NCI-H446 (cell line): ENCODE measurements at regions not wholly inside any gene's neighbourhood (a gene's known extent, or its start where the extent isn't known, plus 50 kb on each side); places are given as distances from the start of the nearest gene placed in this dataset.
"Not testable (repeated sequence)": the region's sequence is repeated elsewhere in the genome, so short reads cannot be mapped to it uniquely, and the experiment has no call there.

Experiments used
- DNase-seq, 2 experiments: peaks; one replicate each; lab custom pipeline; 2025; lab: John Stamatoyannopoulos, UW

DNA sequence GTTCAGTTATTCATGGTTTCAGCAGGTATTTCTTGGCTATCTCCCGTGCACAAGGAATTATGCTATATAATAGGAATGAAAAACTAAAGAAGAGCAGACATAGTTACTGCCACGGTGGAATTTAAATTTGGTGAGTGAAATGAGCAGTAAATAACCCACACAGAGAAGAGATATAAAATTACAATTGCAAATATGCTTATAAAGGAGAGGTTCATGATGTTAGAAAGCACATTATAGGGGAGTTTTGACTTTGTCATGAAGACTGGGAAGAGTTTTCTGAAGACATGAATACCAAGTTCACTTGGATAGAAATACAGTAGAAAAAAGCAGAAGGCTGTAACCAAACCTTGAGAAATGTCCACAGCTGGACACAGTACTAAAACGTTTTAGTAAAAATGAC, 712.0 kb upstream of the AADAT start:
- no peak for DNase-seq

DNA sequence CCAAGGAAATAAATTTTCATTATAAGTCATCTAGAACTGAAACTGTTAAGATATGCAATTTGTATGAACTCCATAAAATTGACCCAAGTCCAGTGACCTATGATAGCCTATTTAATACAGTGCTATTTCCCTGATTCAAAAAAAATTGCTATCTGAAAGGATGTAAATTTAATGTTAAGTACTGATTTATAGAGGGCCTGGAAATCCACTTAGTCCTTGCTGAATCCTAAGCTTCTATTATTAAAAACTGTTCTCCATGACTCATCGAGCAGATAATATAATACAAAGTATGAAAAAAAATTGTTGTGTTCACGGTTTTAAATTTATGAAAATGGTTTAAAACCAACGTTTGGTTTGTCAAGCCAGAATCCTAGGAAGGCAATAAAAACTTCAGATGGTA, 704.8 kb upstream of the AADAT start:
- no peak for DNase-seq

DNA sequence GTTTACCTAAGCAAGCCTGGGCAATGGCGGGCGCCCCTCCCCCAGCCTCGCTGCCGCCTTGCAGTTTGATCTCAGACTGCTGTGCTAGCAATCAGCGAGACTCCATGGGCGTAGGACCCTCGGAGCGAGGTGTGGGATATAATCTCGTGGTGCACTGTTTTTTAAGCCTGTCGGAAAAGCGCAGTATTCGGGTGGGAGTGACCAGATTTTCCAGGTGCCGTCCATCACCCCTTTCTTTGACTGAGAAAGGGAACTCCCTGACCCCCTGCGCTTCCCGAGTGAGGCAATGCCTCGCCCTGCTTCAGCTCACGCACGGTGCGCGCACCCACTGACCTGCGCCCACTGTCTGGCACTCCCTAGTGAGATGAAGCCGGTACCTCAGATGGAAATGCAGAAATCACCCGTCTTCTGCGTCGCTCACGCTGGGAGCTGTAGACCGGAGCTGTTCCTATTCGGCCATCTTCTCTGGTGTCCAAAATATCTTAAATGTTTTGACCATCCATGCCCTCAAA, 698.8 kb upstream of the AADAT start:
- not testable (repeated sequence) for DNase-seq

DNA sequence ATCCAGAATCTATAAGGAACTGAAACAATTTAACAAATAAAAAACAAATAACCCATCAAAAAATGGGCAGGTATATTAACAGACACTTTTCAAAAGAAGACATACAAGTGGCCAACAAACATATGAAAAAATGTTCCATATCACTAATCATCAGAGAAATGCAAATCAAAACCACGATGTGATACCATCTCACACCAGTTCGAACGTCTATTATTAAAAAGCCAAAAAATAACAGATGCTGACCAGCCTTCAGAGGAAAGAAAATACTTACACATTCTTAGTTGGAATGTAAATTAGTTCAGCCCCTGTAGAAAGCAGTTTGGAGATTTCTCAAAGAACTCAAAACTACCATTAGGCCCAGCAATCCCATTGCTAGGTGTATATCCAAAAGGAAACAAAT, 687.9 kb upstream of the AADAT start:
- no peak for DNase-seq

DNA sequence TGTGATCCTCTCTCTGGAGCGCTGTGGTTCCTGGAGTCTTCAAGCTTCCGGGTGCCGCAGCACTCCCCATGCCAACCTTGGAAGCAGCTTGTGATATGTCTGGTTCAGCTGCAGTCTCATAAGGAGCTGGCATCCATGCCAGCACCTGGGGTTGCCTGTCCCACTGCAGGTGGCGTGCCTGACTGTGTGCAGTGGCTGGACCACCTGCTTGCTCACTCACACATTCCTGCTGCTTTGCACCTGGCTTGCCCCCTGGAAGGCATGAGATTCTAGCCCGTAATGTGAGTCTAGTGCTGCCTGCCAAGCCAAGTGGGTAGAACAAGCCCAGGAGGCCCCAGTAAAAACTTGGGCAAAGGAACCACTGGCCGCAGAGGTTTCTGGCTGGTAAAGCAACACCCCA, 687.2 kb upstream of the AADAT start:
- DNase-seq: no peak

DNA sequence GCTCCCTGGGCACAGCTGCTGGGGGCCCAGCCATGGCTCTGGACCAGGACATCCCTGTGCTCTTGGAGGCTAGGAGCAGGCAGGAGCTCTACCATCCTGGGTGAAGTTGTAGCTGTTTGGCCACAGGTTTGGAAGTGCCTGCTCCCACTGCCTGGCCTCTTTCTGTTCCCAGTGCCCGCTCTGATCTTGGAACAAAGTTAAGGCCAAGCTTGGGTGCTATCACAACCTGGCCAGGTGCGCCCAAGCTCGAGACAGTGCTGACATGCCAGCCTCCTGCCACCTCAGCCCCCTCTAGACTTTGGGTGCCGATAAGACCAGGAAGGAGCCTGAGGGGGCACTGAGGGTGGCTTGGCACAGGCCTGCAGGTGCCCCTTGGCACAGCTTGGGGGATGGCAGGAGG, 686.1 kb upstream of the AADAT start:
- DNase-seq: no peak

DNA sequence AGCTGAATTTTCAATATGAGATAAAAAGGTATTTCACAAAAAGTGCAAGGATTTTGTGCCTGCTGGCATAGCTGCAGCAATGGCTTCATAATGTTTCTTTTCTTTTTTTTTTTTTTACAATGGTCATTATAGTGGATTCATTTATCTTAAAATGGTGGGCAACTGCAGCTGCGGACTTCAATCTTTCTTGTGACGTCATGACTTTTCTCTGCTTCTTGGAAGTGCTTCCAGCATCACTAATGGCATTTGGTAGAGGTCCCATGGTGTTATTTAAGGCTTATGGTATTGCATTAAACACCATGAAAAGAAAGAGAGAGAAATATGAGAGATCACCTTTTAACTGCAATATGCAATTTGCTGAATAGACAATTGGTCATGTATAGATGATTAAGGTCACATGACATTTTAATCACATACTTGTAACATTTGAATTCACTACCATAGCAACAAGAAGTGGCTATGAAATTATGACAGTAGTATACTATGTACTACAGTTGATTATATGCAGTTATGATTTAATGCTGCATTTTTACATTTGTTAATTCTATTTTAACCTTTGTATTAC, 684.0 kb upstream of the AADAT start:
- no peak for DNase-seq

DNA sequence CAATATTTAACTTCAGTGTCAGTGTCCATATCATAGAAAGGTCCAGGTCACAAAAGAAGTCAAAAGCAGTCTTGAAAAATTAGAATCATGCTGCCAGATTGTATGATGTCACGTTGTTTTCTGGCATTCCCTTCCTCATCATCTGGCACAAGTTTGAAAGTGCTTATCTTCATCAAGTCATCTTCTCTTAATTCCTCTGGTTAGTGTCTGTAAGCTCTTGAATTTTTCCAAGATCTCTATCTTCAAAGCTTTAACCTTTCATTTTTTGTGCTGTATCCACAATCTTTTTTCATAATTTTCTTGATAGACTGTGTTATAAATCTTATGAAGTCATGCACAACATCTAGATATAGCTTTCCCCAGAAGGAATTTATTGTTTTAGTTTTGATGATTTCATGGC, 682.7 kb upstream of the AADAT start:
- DNase-seq: no peak

DNA sequence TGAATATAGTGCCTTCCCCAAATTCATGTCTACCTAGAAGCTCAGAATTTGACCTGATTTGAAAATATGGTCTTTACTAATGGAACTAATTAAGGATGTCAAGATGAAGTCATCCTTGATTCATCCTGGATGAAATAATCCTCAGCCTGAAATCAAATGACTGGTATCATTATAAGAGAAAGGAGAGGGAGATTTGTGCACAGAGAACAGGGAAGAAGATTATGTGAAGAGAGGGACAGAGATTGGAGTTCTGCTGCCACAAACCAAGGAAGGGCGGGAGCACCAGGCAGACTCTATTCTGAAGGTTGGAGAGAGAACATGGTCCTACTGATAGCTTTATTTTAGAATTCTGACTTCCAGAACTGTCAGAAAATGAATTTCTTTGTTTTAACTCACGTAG, 680.9 kb upstream of the AADAT start:
- no peak for DNase-seq

DNA sequence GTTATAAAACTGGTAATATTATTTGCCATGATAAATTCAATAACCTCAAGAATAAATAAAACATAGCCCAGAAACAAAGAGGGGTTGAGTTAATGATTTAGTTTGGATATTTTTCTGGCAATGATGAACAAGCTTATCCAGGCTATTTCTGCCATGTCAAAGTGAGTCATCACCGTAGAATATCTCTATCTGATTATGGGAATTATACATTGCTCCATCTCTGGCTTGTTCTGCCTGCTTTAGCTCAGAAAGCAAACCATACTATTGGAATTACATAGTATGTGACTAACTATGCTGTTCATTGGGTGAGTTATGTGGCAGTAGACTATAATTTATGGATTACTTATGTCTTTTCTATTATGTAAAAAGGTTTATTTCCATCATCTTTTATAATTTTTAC, 680.1 kb upstream of the AADAT start:
- DNase-seq: no peak

DNA sequence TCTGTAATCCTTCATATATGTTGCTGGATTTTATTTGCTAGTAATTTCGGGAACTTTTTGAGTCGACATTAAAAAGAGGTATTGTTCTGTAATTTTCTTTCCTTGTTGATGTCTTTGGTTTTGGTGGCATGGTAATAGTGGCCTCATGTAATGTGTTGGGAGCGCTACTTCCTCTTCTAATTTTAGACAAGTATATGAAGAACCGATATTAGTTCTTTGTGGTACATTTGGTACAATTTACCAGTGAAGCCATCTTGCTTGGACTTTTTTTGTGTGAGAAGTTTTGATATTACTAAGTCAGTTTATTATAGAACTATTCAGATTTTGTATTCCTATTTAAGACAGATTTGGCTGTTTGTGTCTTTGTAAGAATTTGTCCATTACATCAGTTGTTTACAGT, 669.2 kb upstream of the AADAT start:
- DNase-seq: no peak

DNA sequence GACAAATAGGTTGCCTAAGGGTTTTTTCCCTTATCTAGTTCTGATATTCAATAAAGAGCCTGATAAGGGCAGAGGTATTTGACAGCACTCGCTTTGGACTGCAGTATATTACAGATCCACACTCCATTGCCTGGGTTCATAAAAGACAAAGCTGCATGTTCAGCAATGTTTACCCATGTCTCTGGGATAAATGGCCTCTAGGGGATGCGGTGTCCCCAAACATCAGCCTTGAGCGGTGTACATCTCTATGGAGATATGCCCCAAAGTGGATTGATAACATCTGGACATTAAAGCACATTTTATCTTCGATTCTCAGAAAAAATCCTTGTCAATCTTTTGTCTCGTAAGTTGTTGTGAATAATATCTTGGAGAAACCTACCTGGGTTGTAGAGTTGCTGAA, 660.8 kb upstream of the AADAT start:
- DNase-seq: no peak

DNA sequence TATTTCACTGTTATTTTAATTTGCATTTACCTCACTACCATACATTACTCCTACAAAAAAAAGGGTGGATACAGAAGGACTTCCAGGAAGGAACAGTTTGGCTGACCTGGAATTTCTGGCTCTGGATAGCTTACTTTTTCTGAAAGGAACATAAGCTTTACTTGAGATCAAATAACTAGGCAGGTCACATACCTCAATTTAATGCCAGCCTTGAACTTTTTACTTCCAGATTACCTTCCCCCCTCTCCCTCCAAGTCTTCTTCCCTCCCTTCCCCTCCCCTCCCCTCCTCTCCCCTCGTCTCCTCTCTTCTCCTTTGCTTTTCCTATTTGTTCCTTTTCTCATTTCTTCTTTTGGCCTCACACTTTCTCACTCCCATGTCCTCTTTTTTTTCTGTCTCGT, 659.2 kb upstream of the AADAT start:
- DNase-seq: no peak

DNA sequence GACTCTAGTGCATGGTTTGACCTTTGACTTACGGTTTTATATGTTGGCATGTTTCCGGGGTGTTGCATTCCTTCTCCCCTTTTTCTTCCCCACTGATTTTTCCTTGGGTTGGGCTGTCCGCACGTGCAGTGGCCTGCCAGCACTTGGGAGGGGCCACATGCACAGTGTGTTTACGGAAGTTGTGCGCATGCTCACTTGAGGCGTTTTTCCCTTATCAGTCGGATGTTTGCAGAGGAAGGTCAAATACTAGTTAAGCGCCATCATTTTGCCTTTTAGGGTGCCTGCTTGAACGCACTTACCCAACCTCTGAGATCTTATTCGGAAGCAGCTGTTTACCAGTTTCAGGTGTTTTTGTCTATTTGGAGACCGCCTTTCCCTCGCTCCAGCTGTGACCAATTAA, 653.9 kb upstream of the AADAT start:
- DNase-seq: no peak

DNA sequence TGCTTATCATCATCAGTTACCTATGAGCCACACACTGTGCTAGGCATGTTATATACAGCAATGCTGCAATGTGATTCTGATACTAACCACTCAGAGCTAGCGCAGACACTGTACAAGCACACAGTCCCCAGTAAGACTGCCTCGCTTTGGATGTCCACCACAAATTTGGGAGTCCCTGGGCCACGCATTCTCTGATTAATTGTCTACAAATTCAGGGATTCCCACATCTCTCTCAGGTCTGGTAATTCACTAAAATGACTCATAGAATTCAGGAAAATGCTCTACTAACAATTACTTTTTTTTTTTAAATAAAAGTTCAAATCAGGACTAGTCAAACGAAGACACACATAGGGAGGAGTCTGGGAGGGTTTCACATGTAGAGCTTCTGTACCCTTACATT, 652.1 kb upstream of the AADAT start:
- no peak for DNase-seq

DNA sequence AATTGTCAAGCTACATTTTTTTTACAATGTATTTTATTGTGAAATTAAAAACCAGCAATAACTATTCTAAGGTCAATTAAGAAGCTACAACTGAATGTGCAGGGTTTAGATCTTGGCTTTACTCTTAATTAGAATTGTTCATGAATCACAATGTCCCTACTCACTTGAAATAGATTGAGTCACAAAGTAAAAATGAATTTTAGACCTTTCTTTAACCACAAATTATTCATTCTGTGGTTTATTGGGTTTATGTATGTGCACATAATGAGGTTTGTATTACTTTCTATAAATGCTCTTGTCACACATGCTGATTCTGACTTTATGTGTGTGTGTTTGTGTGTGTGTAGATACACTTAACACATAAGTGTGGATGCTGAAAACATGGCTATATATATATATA, 647.0 kb upstream of the AADAT start:
- no peak for DNase-seq

DNA sequence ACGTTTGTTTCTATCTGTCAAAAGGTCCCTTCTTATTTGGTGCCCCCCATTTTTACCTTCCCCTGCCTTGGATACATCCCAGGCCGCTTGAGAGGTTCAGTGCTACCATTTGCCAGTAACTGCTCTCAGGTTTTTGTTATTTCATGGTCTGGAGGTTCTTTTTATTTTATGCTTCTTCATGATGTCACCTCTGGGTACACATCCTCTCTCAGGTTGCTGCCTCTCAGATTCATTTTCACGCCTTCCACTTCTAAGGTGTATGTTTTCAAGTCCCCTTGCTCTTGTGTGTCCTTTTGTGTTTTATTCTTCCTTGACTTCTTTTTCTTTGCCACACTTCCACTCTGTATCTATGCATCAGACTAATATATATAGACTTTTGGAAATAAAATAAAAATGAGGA, 640.1 kb upstream of the AADAT start:
- no peak for DNase-seq

DNA sequence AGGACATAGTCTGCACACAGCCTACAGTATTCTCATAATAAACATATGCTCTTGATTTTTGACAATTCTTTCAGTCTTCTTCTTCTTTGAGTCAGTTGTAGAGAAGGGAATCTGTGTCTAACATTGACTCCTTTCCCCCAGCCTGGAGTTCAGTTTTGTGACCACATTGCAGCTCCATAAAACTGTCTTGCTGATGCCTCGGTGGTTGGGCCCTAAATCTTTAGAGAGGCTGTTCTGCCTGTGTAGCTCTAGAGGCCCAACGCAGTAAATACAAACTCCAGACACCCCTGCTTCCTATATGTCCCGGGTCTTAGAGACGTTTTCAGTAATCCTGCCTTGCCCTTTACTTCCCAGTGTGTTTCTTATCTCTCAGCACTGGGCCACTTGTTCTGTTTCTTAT, 639.5 kb upstream of the AADAT start:
- DNase-seq: no peak

DNA sequence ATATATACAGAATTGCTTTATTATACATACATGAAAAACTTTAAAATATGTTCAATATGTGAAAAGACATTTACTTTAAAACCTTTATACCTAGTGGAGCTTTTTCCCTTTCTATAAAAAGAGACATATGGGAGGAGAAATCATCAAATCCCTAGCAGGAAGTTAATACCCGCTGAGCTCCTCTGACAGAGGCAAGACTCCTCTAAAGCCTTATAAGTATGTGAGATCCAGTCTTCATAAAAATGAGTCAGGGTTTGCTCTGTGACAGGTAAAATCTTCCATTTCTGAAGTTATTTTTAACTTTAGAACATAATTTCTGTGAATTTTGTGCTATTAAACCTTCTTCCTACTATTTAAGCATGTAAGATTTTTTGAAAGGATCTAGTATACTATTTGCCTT, 634.4 kb upstream of the AADAT start:
- DNase-seq: no peak

DNA sequence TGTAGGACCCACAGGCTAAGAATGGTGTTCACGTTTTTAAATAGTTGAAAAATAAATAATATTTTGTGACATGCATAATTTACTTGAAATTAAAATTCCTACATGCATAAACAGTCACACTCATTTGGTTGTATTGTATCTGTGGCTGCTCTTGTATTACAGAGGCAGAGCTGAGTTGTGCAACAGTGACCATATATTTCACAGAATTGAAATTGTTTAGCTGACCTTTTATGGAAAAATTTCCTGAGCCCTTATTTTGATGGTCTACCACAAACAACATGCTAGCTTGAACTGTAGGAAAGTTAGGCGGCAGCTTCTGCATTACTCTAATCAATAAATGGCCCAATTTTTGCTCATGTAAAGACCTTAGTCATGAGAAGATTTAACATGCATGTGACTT, 633.4 kb upstream of the AADAT start:
- DNase-seq: no peak

DNA sequence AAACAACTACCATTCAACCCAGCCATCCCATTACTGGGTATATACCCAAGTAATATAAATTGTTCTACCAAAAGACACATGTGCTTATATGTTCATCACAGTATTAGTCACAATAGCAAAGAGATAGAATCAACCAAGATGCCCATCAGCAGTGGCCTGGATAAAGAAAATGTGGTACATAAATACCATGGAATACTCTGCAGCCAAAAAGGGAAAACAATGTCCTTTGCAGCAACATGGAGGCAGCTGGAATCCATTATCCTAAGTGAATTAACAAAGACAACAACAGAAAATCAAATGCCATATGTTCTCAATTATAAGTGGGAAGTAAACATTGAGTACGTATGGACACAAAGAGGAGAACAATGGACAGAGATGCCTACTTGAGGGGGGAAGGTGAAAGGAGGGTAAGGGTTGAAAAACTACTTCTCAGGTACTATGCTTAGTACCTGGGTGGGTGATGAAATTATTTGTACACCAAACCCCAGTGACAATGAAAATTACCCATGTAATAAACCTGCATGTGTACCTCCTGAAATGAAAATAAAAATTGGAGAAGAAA, 632.1 kb upstream of the AADAT start:
- DNase-seq: no peak

DNA sequence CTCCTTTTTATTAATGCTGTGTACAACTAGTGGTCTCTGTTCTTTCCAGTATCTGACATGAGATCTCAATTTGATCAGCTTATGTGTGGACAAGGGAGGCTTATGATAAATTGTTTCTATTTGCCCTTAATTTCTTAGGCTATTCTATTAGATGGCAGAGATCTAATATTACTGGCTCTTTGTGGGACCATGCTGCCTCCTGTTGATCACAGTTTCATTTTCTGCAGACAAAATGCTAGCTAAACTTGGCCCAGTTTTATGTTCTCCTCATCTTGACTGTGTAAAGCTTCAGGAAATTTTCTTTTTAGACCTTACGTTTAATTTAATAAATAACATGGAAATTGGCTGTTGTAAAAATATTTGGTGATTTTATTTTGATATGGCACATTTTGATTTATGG, 627.1 kb upstream of the AADAT start:
- no peak for DNase-seq

DNA sequence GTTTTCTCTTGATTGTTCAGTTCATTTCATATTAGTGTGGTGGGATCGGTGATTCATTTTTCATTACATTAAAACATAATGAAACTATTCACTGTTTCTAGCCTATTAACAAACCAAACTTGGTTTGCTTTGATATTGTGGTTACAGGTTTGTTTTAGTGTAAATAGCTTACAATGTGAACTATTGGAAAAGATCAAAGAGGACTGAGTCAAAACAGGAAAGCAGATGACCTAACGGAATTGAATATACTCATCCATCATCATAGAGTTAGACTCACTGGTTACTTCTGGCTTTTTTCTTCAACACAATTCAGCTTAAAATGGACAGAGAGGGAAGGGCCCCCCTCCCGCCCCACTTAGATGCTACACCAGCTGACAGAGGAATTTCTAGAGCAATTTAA, 616.2 kb upstream of the AADAT start:
- DNase-seq: no peak

DNA sequence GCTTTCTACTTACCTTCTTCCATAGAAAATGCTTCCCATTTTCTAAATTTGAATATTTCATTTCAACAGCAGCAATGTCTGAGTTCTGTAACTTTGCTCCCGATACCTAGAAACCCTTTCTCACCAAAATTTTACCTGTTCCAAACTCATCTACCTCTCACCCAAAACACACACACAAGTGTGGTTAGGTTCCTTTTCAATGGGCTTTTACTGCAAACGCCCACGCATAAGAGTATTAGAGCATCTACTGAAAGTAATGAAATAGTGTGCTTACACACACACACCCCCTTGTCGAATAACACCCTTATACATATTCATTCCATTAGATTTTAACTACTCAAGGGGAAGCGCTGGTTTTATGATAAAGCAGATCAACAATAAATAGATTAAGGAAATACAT, 610.3 kb upstream of the AADAT start:
- DNase-seq: no peak

DNA sequence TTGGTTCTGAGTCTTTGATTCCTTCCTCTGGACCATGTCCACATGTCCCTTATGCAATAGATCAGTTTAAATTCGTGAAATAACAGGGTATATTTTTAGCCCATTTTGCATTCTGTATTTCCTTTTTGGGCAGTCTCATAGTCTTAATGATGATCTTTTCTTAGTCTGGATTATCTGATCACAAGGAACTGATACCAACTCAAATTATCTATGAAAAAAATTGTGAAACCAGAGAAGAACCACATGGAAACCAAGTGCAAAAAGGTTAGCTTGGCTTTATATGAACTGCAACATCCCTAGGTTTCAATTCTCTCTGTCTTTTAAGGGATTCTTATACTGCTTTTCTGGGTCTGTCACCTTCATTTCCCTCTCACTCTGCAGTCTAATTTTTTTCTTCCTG, 608.6 kb upstream of the AADAT start:
- DNase-seq: no peak
